ENCODE measurements at regions not wholly inside any gene's neighbourhood (a gene's known extent, or its start where the extent isn't known, plus 50 kb on each side); places are given as distances from the start of the nearest gene placed in this dataset.

DNA sequence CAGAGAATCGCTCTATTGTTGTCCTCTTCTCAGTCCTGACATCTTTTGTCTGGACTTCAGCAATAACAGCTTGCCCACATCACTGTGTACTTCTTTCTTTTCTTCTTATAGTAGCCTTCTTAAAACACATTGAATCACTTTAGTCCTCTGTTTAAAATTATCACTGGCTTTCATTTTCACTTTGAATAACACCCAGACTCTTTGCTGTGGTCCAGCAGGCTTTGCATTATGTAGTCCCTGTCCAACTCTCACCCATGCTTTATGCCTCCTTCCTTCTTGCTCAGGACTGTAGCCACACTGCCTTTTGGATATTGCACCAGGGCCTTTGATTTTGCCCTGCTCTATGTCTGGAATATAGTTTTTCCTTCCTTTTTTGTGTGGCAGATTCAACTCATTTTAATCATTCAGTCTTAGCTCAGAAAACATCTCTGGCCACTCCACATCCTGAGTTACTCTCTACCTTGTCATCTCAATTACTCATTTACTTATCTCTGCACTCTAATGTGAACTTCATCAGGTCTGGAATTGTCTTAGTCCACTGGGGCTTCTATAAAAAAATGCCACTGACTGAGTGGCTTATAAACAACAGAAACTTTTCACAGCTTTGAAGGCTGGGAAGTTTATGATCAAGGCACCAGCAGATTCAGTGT, 168.2 kb downstream of the C4orf33 start (continued):
- TF ChIP-seq, protein P1, sequence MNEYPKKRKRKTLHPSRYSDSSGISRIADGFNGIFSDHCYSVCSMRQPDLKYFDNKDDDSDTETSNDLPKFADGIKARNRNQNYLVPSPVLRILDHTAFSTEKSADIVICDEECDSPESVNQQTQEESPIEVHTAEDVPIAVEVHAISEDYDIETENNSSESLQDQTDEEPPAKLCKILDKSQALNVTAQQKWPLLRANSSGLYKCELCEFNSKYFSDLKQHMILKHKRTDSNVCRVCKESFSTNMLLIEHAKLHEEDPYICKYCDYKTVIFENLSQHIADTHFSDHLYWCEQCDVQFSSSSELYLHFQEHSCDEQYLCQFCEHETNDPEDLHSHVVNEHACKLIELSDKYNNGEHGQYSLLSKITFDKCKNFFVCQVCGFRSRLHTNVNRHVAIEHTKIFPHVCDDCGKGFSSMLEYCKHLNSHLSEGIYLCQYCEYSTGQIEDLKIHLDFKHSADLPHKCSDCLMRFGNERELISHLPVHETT (tag by site-specific recombination; IDR thresholded peaks at IDR 0.05), result no peak
- TF ChIP-seq ZNF785 (tag by site-specific recombination; IDR thresholded peaks at IDR 0.05) (no peak), ZNF10 (tag by site-specific recombination; IDR thresholded peaks at IDR 0.05) (no peak), ZNF830 (tag by site-specific recombination; IDR thresholded peaks at IDR 0.05; ENCODE audit: low read depth) (no peak), ZNF16 (tag by site-specific recombination; IDR thresholded peaks at IDR 0.05; ENCODE audit: low read depth) (no peak), ZNF677 (tag by site-specific recombination; IDR thresholded peaks at IDR 0.05) (no peak)
- TF ChIP-seq, protein P2, sequence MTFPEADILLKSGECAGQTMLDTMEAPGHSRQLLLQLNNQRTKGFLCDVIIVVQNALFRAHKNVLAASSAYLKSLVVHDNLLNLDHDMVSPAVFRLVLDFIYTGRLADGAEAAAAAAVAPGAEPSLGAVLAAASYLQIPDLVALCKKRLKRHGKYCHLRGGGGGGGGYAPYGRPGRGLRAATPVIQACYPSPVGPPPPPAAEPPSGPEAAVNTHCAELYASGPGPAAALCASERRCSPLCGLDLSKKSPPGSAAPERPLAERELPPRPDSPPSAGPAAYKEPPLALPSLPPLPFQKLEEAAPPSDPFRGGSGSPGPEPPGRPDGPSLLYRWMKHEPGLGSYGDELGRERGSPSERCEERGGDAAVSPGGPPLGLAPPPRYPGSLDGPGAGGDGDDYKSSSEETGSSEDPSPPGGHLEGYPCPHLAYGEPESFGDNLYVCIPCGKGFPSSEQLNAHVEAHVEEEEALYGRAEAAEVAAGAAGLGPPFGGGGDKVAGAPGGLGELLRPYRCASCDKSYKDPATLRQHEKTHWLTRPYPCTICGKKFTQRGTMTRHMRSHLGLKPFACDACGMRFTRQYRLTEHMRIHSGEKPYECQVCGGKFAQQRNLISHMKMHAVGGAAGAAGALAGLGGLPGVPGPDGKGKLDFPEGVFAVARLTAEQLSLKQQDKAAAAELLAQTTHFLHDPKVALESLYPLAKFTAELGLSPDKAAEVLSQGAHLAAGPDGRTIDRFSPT (tag by site-specific recombination; IDR thresholded peaks at IDR 0.05), result no peak
- TF ChIP-seq, protein P3, sequence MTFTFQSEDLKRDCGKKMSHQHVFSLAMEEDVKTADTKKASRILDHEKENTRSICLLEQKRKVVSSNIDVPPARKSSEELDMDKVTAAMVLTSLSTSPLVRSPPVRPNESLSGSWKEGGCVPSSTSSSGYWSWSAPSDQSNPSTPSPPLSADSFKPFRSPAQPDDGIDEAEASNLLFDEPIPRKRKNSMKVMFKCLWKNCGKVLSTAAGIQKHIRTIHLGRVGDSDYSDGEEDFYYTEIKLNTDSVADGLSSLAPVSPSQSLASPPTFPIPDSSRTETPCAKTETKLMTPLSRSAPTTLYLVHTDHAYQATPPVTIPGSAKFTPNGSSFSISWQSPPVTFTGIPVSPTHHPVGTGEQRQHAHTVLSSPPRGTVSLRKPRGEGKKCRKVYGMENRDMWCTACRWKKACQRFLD (tag by site-specific recombination; IDR thresholded peaks at IDR 0.05), result no peak
- TF ChIP-seq, protein P4, sequence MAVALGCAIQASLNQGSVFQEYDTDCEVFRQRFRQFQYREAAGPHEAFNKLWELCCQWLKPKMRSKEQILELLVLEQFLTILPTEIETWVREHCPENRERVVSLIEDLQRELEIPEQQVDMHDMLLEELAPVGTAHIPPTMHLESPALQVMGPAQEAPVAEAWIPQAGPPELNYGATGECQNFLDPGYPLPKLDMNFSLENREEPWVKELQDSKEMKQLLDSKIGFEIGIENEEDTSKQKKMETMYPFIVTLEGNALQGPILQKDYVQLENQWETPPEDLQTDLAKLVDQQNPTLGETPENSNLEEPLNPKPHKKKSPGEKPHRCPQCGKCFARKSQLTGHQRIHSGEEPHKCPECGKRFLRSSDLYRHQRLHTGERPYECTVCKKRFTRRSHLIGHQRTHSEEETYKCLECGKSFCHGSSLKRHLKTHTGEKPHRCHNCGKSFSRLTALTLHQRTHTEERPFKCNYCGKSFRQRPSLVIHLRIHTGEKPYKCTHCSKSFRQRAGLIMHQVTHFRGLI (tag by site-specific recombination; IDR thresholded peaks at IDR 0.05), result no peak
- TF ChIP-seq, protein P5, sequence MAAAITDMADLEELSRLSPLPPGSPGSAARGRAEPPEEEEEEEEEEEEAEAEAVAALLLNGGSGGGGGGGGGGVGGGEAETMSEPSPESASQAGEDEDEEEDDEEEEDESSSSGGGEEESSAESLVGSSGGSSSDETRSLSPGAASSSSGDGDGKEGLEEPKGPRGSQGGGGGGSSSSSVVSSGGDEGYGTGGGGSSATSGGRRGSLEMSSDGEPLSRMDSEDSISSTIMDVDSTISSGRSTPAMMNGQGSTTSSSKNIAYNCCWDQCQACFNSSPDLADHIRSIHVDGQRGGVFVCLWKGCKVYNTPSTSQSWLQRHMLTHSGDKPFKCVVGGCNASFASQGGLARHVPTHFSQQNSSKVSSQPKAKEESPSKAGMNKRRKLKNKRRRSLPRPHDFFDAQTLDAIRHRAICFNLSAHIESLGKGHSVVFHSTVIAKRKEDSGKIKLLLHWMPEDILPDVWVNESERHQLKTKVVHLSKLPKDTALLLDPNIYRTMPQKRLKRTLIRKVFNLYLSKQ (tag by site-specific recombination; IDR thresholded peaks at IDR 0.05; ENCODE audit: borderline replicate concordance), result no peak

DNA sequence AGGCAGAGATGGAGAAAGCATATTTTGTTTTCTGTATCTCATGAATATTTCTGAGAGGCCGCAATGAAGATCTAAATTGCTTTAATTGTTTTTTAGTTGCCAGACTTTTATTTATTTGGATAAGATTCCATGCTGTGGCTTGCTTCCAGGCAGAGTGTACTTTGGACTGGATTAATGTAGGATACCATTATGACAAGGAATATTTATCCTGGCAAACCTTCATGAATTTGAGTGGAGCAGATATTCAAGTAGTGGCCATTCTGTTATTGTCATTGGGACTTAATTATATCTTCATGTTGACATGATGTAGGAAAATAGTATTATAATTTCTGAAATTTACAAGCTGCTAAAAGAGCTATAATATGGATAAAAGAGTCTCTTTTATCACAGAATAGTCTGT, 182.9 kb downstream of the C4orf33 start:
- H3K4me1 ChIP-seq (ENCODE audit: control insufficient read depth, insufficient read depth, low read length), result no peaks in the 10 kb centered on the region
- H3K4me3 ChIP-seq (ENCODE audit: low read depth, low read length), result no peak overlapping the region
- POLR2A ChIA-PET, result no interaction called here
- H3K36me3 ChIP-seq (ENCODE audit: control insufficient read depth in 2 of 2, insufficient read depth in 1 of 2, low read length in 2 of 2), result no peaks in the 10 kb centered on the region
- no peak overlapping the region for H3K27ac ChIP-seq (ENCODE audit: extremely low read depth, low read depth, low read length)
- CTCF ChIA-PET, result no interaction called here
- no peak for TF ChIP-seq MYNN (tag by site-specific recombination; IDR thresholded peaks at IDR 0.05; ENCODE audit: borderline replicate concordance)
- no peak for TF ChIP-seq ZNF140 (tag by site-specific recombination; IDR thresholded peaks at IDR 0.05)
- TF ChIP-seq ZNF302 (tag by site-specific recombination; IDR thresholded peaks at IDR 0.05; ENCODE audit: low read depth), result no peak
- TF ChIP-seq ZNF529 (tag by site-specific recombination; IDR thresholded peaks at IDR 0.05; ENCODE audit: insufficient replicate concordance), result no peak
- TF ChIP-seq, protein P6, sequence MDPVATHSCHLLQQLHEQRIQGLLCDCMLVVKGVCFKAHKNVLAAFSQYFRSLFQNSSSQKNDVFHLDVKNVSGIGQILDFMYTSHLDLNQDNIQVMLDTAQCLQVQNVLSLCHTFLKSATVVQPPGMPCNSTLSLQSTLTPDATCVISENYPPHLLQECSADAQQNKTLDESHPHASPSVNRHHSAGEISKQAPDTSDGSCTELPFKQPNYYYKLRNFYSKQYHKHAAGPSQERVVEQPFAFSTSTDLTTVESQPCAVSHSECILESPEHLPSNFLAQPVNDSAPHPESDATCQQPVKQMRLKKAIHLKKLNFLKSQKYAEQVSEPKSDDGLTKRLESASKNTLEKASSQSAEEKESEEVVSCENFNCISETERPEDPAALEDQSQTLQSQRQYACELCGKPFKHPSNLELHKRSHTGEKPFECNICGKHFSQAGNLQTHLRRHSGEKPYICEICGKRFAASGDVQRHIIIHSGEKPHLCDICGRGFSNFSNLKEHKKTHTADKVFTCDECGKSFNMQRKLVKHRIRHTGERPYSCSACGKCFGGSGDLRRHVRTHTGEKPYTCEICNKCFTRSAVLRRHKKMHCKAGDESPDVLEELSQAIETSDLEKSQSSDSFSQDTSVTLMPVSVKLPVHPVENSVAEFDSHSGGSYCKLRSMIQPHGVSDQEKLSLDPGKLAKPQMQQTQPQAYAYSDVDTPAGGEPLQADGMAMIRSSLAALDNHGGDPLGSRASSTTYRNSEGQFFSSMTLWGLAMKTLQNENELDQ (tag by site-specific recombination; IDR thresholded peaks at IDR 0.05; ENCODE audit: low read depth), result no peak
- TF ChIP-seq ZNF561 (tag by site-specific recombination; IDR thresholded peaks at IDR 0.05; ENCODE audit: borderline replicate concordance), result no peak
- no peaks in the 10 kb centered on the region for H3K9me3 ChIP-seq (ENCODE audit: control insufficient read depth, insufficient read depth, low read depth, low read length)

All from HEK293 (cell line).